Vagina (tissue), 2 donors: ENCODE measurements at regions not wholly inside any gene's neighbourhood (a gene's known extent, or its start where the extent isn't known, plus 50 kb on each side); places are given as distances from the start of the nearest gene placed in this dataset.

Source experiments
- POLR2A ChIP-seq, 2 donors: fragments of 450-650 bp; IDR thresholded peaks; one replicate each; pipeline ENCODE4 v1.6.1; 2017; ENCODE audit warnings: antibody characterized with exemption in 2 of 2, mild to moderate bottlenecking in 2 of 2, moderate library complexity in 2 of 2
- TF ChIP-seq, protein P1 (sequence below), 3 experiments: fragments of 450-650 bp in 2 of 3; fragments of 200-600 bp in 1 of 3; sonication (generic) in 1 of 3; IDR thresholded peaks; one replicate each; pipeline ENCODE4 v1.5.1; 2017 to 2019; ENCODE audit warnings: antibody characterized with exemption in 3 of 3, mild to moderate bottlenecking in 2 of 3, moderate library complexity in 2 of 3

DNA sequence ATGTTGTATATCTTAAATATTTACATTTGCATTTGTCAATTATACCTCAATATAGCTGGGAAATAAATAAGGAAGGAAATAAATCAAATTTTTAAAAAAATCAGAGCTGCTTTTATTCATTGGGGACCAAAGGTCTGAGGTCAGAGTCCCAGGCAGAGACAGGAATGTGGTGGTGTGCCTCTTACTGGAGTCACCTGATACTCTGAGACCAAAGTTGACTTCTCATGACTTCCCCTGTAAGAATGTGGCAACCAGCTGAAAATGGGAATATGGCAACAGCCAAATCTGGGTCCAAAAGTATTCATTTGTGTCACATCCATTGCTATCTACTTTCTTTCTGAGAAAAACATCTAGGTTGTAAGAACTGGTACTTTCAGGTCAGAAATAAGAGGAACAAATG lies 496.6 kb upstream of the TMPO start:
- TF ChIP-seq, protein P1, sequence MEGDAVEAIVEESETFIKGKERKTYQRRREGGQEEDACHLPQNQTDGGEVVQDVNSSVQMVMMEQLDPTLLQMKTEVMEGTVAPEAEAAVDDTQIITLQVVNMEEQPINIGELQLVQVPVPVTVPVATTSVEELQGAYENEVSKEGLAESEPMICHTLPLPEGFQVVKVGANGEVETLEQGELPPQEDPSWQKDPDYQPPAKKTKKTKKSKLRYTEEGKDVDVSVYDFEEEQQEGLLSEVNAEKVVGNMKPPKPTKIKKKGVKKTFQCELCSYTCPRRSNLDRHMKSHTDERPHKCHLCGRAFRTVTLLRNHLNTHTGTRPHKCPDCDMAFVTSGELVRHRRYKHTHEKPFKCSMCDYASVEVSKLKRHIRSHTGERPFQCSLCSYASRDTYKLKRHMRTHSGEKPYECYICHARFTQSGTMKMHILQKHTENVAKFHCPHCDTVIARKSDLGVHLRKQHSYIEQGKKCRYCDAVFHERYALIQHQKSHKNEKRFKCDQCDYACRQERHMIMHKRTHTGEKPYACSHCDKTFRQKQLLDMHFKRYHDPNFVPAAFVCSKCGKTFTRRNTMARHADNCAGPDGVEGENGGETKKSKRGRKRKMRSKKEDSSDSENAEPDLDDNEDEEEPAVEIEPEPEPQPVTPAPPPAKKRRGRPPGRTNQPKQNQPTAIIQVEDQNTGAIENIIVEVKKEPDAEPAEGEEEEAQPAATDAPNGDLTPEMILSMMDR (IDR thresholded peaks at IDR 0.05) = no peak
- TF ChIP-seq POLR2A (IDR thresholded peaks at IDR 0.05) = no peak
